Activated CD8-positive, alpha-beta T cell treated with anti-CD3 and anti-CD28 coated beads for 36 hours (primary cell): ENCODE measurements at regions not wholly inside any gene's neighbourhood (a gene's known extent, or its start where the extent isn't known, plus 50 kb on each side); places are given as distances from the start of the nearest gene placed in this dataset.
"Not testable (repeated sequence)": the region's sequence is repeated elsewhere in the genome, so short reads cannot be mapped to it uniquely, and the experiment has no call there.

Experiments used
- ATAC-seq: fragments of 200-7000 bp; cut with Tn5 transposase; one replicate; pipeline ENCODE4 v1.10.0; 2021; ENCODE audit warnings: mild to moderate bottlenecking, moderate library complexity
- CTCF ChIA-PET: fragments of 350-600 bp; sonication (Branson Sonifier 250); formaldehyde crosslinking; loops from one replicate; lab custom pipeline; 2021; ENCODE audit warnings: antibody characterized with exemption; lab: Charles Lee
- POLR2A ChIA-PET: fragments of 350-600 bp; sonication (Branson Sonifier 250); formaldehyde crosslinking; loops from one replicate; lab custom pipeline; 2021; ENCODE audit warnings: antibody characterized with exemption; lab: Charles Lee
- DNase-seq: peaks from one replicate; pipeline ENCODE4 v3.0.0-alpha.2; 2020
- H3K27ac Mint-ChIP-seq: one replicate; pipeline ENCODE4 v1.8.0; 2021; ENCODE audit warnings: mild to moderate bottlenecking, mixed read lengths
- H3K27me3 Mint-ChIP-seq: one replicate; pipeline ENCODE4 v1.8.0; 2021; ENCODE audit warnings: mixed read lengths
- H3K36me3 Mint-ChIP-seq: one replicate; pipeline ENCODE4 v1.8.0; 2021; ENCODE audit warnings: low read depth, mixed read lengths
- H3K4me1 Mint-ChIP-seq: one replicate; pipeline ENCODE4 v1.8.0; 2021; ENCODE audit warnings: low read depth, mixed read lengths
- H3K4me3 Mint-ChIP-seq: one replicate; pipeline ENCODE4 v1.8.0; 2021; ENCODE audit warnings: mild to moderate bottlenecking, moderate library complexity, mixed read lengths
- H3K9me3 Mint-ChIP-seq: one replicate; pipeline ENCODE4 v1.8.0; 2021; ENCODE audit warnings: mixed read lengths
- CTCF ChIP-seq: fragments of 200-600 bp; IDR thresholded peaks from one replicate; pipeline ENCODE4 v1.8.0; 2022; ENCODE audit warnings: antibody characterized with exemption, mild to moderate bottlenecking
- intact Hi-C: fragments of 100-400 bp; cut with micrococcal nuclease; formaldehyde crosslinking; loops from one replicate; pipeline ENCODE4 v1.10.0; 2022

GRCh38 chr4:154024097-154024694 is 235.3 kb upstream of the SFRP2 start:
- DNase-seq = peak; percentile 7
- CTCF ChIA-PET = interaction anchor here (2.5 kb wide), 1 partner anchor 238 kb away, joined by 11 read pairs; no protein-coding TSS in a partner anchor
- TF ChIP-seq CTCF = no peak
- H3K27me3 Mint-ChIP-seq = peaks cover 12% of the 10 kb centered on the region
- no peaks in the 10 kb centered on the region for H3K4me1 Mint-ChIP-seq
- H3K36me3 Mint-ChIP-seq = no peaks in the 10 kb centered on the region
- H3K27ac Mint-ChIP-seq = no peak overlapping the region
- H3K9me3 Mint-ChIP-seq = no peaks in the 10 kb centered on the region
- intact Hi-C loops = no loop called here
- POLR2A ChIA-PET = no interaction called here
- H3K4me3 Mint-ChIP-seq = no peak overlapping the region
- ATAC-seq = peak; percentile 42

GRCh38 chr4:154023671-154024070 is 234.8 kb upstream of the SFRP2 start:
- ATAC-seq, POLR2A ChIA-PET: not testable (repeated sequence)

GRCh38 chr4:154019811-154020210 is 230.9 kb upstream of the SFRP2 start:
- ChIA-PET CTCF (interaction anchor here (1.3 to 2.7 kb wide), 4 partner anchors 10 to 233 kb away, joined by 4 to 34 read pairs (median 8); no protein-coding TSS in a partner anchor), POLR2A (no interaction called here)
- Mint-ChIP-seq H3K27ac (no peak overlapping the region), H3K36me3 (no peaks in the 10 kb centered on the region), H3K9me3 (no peaks in the 10 kb centered on the region), H3K27me3 (peaks cover 5% of the 10 kb centered on the region), H3K4me3 (no peak overlapping the region), H3K4me1 (no peaks in the 10 kb centered on the region)
- intact Hi-C loops = loop anchor here (5.0 kb wide), 1 partner anchor 233 kb away; the partner anchor contains the start of gene SFRP2
- TF ChIP-seq CTCF = no peak
- DNase-seq (no peak), ATAC-seq (no peak)

More at GRCh38 chr4:154023671-154024070, 234.8 kb upstream of the SFRP2 start:
- peaks cover 12% of the 10 kb centered on the region for H3K27me3 Mint-ChIP-seq
- H3K4me3 Mint-ChIP-seq, intact Hi-C loops, H3K4me1 Mint-ChIP-seq, H3K36me3 Mint-ChIP-seq, DNase-seq, H3K9me3 Mint-ChIP-seq, H3K27ac Mint-ChIP-seq: not testable (repeated sequence)
- CTCF ChIA-PET = interaction anchor here (2.5 kb wide), 1 partner anchor 238 kb away, joined by 11 read pairs; no protein-coding TSS in a partner anchor

GRCh38 chr4:154018659-154019058 is 229.8 kb upstream of the SFRP2 start:
- Mint-ChIP-seq H3K4me1 (no peaks in the 10 kb centered on the region), H3K36me3 (no peaks in the 10 kb centered on the region), H3K27ac (no peak overlapping the region), H3K27me3 (peaks cover 5% of the 10 kb centered on the region), H3K4me3 (no peak overlapping the region), H3K9me3 (no peaks in the 10 kb centered on the region)
- peak; percentile 30 for ATAC-seq
- peak; percentile 36 for TF ChIP-seq CTCF
- ChIA-PET POLR2A (no interaction called here), CTCF (interaction anchor here (0.8 to 2.7 kb wide), 8 partner anchors 9 to 238 kb away, joined by 3 to 34 read pairs (median 4); no protein-coding TSS in a partner anchor)
- peak; percentile 61 for DNase-seq
- intact Hi-C loops = loop anchor here (5.0 kb wide), 1 partner anchor 231 kb away; the partner anchor contains the start of gene SFRP2

GRCh38 chr4:154015578-154015977 is 226.7 kb upstream of the SFRP2 start:
- no peak for TF ChIP-seq CTCF

More at GRCh38 chr4:154015578-154015977, 226.7 kb upstream of the SFRP2 start:
- H3K27me3 Mint-ChIP-seq = peaks cover 5% of the 10 kb centered on the region
- no peaks in the 10 kb centered on the region for H3K4me1 Mint-ChIP-seq
- H3K4me3 Mint-ChIP-seq = no peak overlapping the region
- intact Hi-C loops = loop anchor here (5.0 kb wide), 1 partner anchor 228 kb away; the partner anchor contains the start of gene SFRP2
- no peak overlapping the region for H3K27ac Mint-ChIP-seq
- no peak for DNase-seq
- ChIA-PET CTCF (interaction anchor here (1.1 kb wide), 1 partner anchor 230 kb away, joined by 5 read pairs; no protein-coding TSS in a partner anchor), POLR2A (no interaction called here)
- ATAC-seq = no peak
- no peaks in the 10 kb centered on the region for H3K36me3 Mint-ChIP-seq
- no peaks in the 10 kb centered on the region for H3K9me3 Mint-ChIP-seq
